Lung (tissue), 11 donors: ENCODE measurements at regions not wholly inside any gene's neighbourhood (a gene's known extent, or its start where the extent isn't known, plus 50 kb on each side); places are given as distances from the start of the nearest gene placed in this dataset.

Experiments used
- ATAC-seq: fragments of 200-7000 bp; cut with Tn5 transposase; one replicate; pipeline ENCODE4 v1.9.1; 2020; ENCODE audit warnings: moderate number of reproducible peaks; ENCODE audit not compliant: insufficient read depth, low FRiP score
- DNase-seq, 3 donors: peaks; one replicate each; pipeline ENCODE4 v3.0.0-alpha.2; 2013 to 2017
- H3K27ac ChIP-seq, 2 donors: one replicate each; pipeline ENCODE4 v1.5.1; 2013; ENCODE audit warnings: mild to moderate bottlenecking in 2 of 2, moderate library complexity in 2 of 2, control low read depth in 1 of 2, inconsistent platforms in 1 of 2, low read depth in 1 of 2, low read length in 1 of 2
- H3K27me3 ChIP-seq, 3 donors: one replicate each; pipeline ENCODE4 v1.5.1; 2013; ENCODE audit warnings: low read length in 2 of 3; ENCODE audit not compliant: control insufficient read depth in 3 of 3, insufficient read depth in 3 of 3
- H3K36me3 ChIP-seq, 4 donors: one replicate each; pipeline ENCODE4 v1.5.1; 2013; ENCODE audit warnings: low read length in 4 of 4, mild to moderate bottlenecking in 1 of 4, moderate library complexity in 1 of 4; ENCODE audit not compliant: control insufficient read depth in 4 of 4, insufficient read depth in 4 of 4
- H3K4me1 ChIP-seq, 5 donors: one replicate each; pipeline ENCODE4 v1.5.1; 2013; ENCODE audit warnings: low read length in 5 of 5, mild to moderate bottlenecking in 2 of 5, moderate library complexity in 1 of 5; ENCODE audit not compliant: control insufficient read depth in 5 of 5, insufficient read depth in 5 of 5
- H3K4me3 ChIP-seq: one replicate; pipeline ENCODE4 v1.5.1; 2013; ENCODE audit warnings: mild to moderate bottlenecking, control low read depth, moderate library complexity
- H3K9ac ChIP-seq, 2 donors: one replicate each; pipeline ENCODE4 v1.5.1; 2013; ENCODE audit warnings: low read length in 2 of 2, control low read depth in 1 of 2; ENCODE audit not compliant: insufficient read depth in 1 of 2
- H3K9me3 ChIP-seq, 4 donors: one replicate each; pipeline ENCODE4 v1.5.1; 2013; ENCODE audit warnings: low read length in 3 of 4, mild to moderate bottlenecking in 1 of 4, moderate library complexity in 1 of 4; ENCODE audit not compliant: control insufficient read depth in 4 of 4, insufficient read depth in 3 of 4
- WGBS, 2 donors: extraction: QIAGEN DNeasy Blood & Tissue Kit; methylation state at CpG; one replicate each; pipeline ENCODE4 v1.1.7; 2013; 5-methylcytosine and 5-hydroxymethylcytosine counted together
- TF ChIP-seq, protein P1 (sequence below): IDR thresholded peaks from 2 replicates; pipeline ENCODE4 v1.5.1; 2012; ENCODE audit warnings: mild to moderate bottlenecking; ENCODE audit errors: control extremely low read depth, extremely low read depth
- donor health status: control.
- donor health status: control.
- donor health status: Bipolar disorder and iron deficiency.
- donor health status: healthy.
- donor health status: DM: yes; HTN: yes; CAD: no.

- TF ChIP-seq, protein P1, sequence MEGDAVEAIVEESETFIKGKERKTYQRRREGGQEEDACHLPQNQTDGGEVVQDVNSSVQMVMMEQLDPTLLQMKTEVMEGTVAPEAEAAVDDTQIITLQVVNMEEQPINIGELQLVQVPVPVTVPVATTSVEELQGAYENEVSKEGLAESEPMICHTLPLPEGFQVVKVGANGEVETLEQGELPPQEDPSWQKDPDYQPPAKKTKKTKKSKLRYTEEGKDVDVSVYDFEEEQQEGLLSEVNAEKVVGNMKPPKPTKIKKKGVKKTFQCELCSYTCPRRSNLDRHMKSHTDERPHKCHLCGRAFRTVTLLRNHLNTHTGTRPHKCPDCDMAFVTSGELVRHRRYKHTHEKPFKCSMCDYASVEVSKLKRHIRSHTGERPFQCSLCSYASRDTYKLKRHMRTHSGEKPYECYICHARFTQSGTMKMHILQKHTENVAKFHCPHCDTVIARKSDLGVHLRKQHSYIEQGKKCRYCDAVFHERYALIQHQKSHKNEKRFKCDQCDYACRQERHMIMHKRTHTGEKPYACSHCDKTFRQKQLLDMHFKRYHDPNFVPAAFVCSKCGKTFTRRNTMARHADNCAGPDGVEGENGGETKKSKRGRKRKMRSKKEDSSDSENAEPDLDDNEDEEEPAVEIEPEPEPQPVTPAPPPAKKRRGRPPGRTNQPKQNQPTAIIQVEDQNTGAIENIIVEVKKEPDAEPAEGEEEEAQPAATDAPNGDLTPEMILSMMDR: no peak
- ATAC-seq: no peak
- H3K4me3 ChIP-seq: no peak overlapping the region
These were observed 992.3 kb downstream of the BRD1 start for GRCh38 chr22:48835364-48835763.

DNA sequence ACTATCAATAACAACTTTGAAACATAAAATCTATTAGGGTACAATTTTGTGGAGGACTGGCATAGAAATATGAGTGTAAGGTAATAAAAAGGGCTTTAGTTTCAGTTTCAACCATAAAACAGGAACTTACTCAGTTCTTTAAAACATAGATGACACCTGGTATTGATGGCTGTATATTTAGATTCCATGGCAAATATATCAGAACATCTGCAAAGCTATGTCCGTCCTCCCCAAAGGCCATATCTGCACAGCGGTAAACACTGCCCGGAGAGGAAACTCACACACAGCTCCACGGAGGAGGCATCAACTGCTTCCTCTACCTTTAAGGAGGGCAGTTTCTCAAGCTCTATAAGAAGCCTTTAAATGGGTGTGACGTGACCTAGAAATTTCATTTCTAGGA is 993.3 kb downstream of the BRD1 start:
- peaks cover 0 to 5% (median 0%) of the 10 kb centered on the region in 3 donors for H3K27me3 ChIP-seq
- WGBS, 2 donors: 53 to 69% methylated on average over 5 of the region's 5 CpGs
- H3K36me3 ChIP-seq: no peaks in the 10 kb centered on the region

More at GRCh38 chr22:48835364-48835763, 992.3 kb downstream of the BRD1 start:
- Histone ChIP-seq H3K27me3 (peaks cover 0 to 5% (median 0%) of the 10 kb centered on the region in 3 donors), H3K9ac (no peak overlapping the region), H3K4me1 (no peaks in the 10 kb centered on the region), H3K36me3 (no peaks in the 10 kb centered on the region), H3K9me3 (peaks cover 0 to 11% (median 3%) of the 10 kb centered on the region in 4 donors), H3K27ac (no peak overlapping the region)
- WGBS, 2 donors: 87 to 90% methylated on average over 11 of the region's 11 CpGs
- DNase-seq: no peak

GRCh38 chr22:48832592-48832991 is 995.1 kb downstream of the BRD1 start:
- peaks cover 0 to 15% (median 4%) of the 10 kb centered on the region in 4 donors for H3K9me3 ChIP-seq
- DNase-seq (no peak), ATAC-seq (no peak)
- 87 to 92% methylated on average over 4 of the region's 4 CpGs for WGBS, 2 donors
- H3K27me3 ChIP-seq: peaks cover 0 to 5% (median 0%) of the 10 kb centered on the region in 3 donors
- H3K36me3 ChIP-seq: no peaks in the 10 kb centered on the region
- no peak overlapping the region for H3K27ac ChIP-seq
- H3K4me1 ChIP-seq: no peaks in the 10 kb centered on the region
- TF ChIP-seq, protein P1: no peak
- H3K9ac ChIP-seq: no peak overlapping the region
- no peak overlapping the region for H3K4me3 ChIP-seq

More for the DNA sequence above, 993.3 kb downstream of the BRD1 start:
- no peak overlapping the region for H3K27ac ChIP-seq
- no peak overlapping the region for H3K9ac ChIP-seq
- ATAC-seq (no peak), DNase-seq (no peak)
- H3K4me3 ChIP-seq: no peak overlapping the region
- TF ChIP-seq, protein P1: no peak
- H3K9me3 ChIP-seq: peaks cover 0 to 15% (median 4%) of the 10 kb centered on the region in 4 donors
- H3K4me1 ChIP-seq: no peaks in the 10 kb centered on the region

DNA sequence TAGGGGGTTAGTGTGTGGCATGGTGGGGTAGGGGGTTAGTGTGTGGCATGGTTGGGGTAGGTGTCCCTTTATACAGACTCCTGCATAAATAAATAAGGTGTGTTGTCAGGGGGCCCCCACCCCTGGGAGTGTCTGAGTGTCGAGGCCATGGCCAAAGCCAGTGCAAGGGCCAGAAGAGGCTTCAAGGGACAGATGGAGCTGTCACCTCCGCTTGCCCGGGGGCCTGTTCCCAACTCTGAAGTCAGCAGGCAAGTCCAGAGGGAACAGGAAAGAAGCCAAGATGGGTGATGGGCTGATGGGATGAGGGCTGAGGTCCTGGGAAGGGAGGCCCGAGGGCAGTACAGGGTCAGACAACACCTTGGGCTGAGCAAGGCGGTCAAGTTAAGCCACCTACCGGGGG is 997.8 kb downstream of the BRD1 start:
- H3K9me3 ChIP-seq: peaks cover 0 to 9% (median 2%) of the 10 kb centered on the region in 4 donors
- H3K27me3 ChIP-seq: peaks cover 0 to under 1% (median 0%) of the 10 kb centered on the region in 3 donors
- WGBS, 2 donors: 78 to 82% methylated on average over 6 of the region's 6 CpGs
- DNase-seq: no peak
- no peak for ATAC-seq
- H3K36me3 ChIP-seq: no peaks in the 10 kb centered on the region
- no peak overlapping the region for H3K27ac ChIP-seq
- no peak overlapping the region for H3K4me3 ChIP-seq
- peaks cover 0 to 6% (median 0%) of the 10 kb centered on the region in 5 donors for H3K4me1 ChIP-seq
- TF ChIP-seq, protein P1: no peak
- H3K9ac ChIP-seq: no peak overlapping the region
